ENCODE measurements at regions not wholly inside any gene's neighbourhood (a gene's known extent, or its start where the extent isn't known, plus 50 kb on each side); places are given as distances from the start of the nearest gene placed in this dataset.

GRCh38 chr10:105797234-105797890 is 1156.3 kb downstream of the SORCS3 start:
- intact Hi-C loops (cut with DNase I; ENCODE audit: low total_unique reads): no loop called here
- 46 to 58% methylated on average over 6 of the region's 6 CpGs for WGBS, 2 donors
- no peak for DNase-seq (ENCODE audit: low spot score in 2 of 2)
- no peak overlapping the region for H3K4me3 ChIP-seq (ENCODE audit: low read depth, poor library complexity, severe bottlenecking)
- no peak for TF ChIP-seq CTCF (IDR thresholded peaks at IDR 0.05)
- no peak for TF ChIP-seq POLR2A (IDR thresholded peaks at IDR 0.05)

GRCh38 chr10:105793071-105793470 is 1152.0 kb downstream of the SORCS3 start:
- WGBS, 2 donors: 32 to 44% methylated on average over 3 of the region's 3 CpGs
- intact Hi-C loops (cut with DNase I; ENCODE audit: low total_unique reads): no loop called here

GRCh38 chr10:105785721-105786120 is 1144.6 kb downstream of the SORCS3 start:
- no peak overlapping the region for H3K4me3 ChIP-seq (ENCODE audit: low read depth, poor library complexity, severe bottlenecking)
- WGBS, 2 donors: 60 to 70% methylated on average over 3 of the region's 3 CpGs
- intact Hi-C loops (cut with DNase I; ENCODE audit: low total_unique reads): no loop called here
- TF ChIP-seq CTCF (IDR thresholded peaks at IDR 0.05) (no peak), POLR2A (IDR thresholded peaks at IDR 0.05) (no peak)
- no peak for DNase-seq (ENCODE audit: low spot score in 2 of 2)

More at GRCh38 chr10:105793071-105793470, 1152.0 kb downstream of the SORCS3 start:
- H3K4me3 ChIP-seq (ENCODE audit: low read depth, poor library complexity, severe bottlenecking): no peak overlapping the region
- no peak for DNase-seq (ENCODE audit: low spot score in 2 of 2)
- TF ChIP-seq CTCF (IDR thresholded peaks at IDR 0.05) (no peak), POLR2A (IDR thresholded peaks at IDR 0.05) (no peak)

GRCh38 chr10:105783936-105784483 is 1142.9 kb downstream of the SORCS3 start:
- no peak overlapping the region for H3K4me3 ChIP-seq (ENCODE audit: low read depth, poor library complexity, severe bottlenecking)
- intact Hi-C loops (cut with DNase I; ENCODE audit: low total_unique reads): no loop called here
- no peak for TF ChIP-seq POLR2A (IDR thresholded peaks at IDR 0.05)
- no peak for TF ChIP-seq CTCF (IDR thresholded peaks at IDR 0.05)
- DNase-seq (ENCODE audit: low spot score in 2 of 2): no peak
- WGBS, 2 donors: 58 to 61% methylated on average over 7 of the region's 7 CpGs

GRCh38 chr10:105774881-105775280 is 1133.8 kb downstream of the SORCS3 start:
- WGBS, 2 donors: 23 to 30% methylated on average over 1 of the region's 1 CpG
- TF ChIP-seq CTCF (IDR thresholded peaks at IDR 0.05) (no peak), POLR2A (IDR thresholded peaks at IDR 0.05) (no peak)
- intact Hi-C loops (cut with DNase I; ENCODE audit: low total_unique reads): no loop called here
- H3K4me3 ChIP-seq (ENCODE audit: low read depth, poor library complexity, severe bottlenecking): no peak overlapping the region
- DNase-seq (ENCODE audit: low spot score in 2 of 2): no peak

GRCh38 chr10:105774351-105774750 is 1133.3 kb downstream of the SORCS3 start:
- intact Hi-C loops (cut with DNase I; ENCODE audit: low total_unique reads): no loop called here
- no peak overlapping the region for H3K4me3 ChIP-seq (ENCODE audit: low read depth, poor library complexity, severe bottlenecking)
- TF ChIP-seq POLR2A (IDR thresholded peaks at IDR 0.05) (no peak), CTCF (IDR thresholded peaks at IDR 0.05) (no peak)
- WGBS, 2 donors: 19 to 27% methylated on average over 2 of the region's 2 CpGs
- DNase-seq (ENCODE audit: low spot score in 2 of 2): no peak

Data from lower leg skin (tissue), 4 donors.